H9 (cell line): ENCODE measurements at regions not wholly inside any gene's neighbourhood (a gene's known extent, or its start where the extent isn't known, plus 50 kb on each side); places are given as distances from the start of the nearest gene placed in this dataset.

Source experiments
- DNase-seq: peaks from one replicate; pipeline ENCODE4 v3.0.0-alpha.2; 2017
- H2AFZ ChIP-seq: one replicate; pipeline ENCODE4 v1.6.1; 2013; ENCODE audit warnings: mild to moderate bottlenecking, low read length, control low read depth, moderate library complexity
- H2AK5ac ChIP-seq: 2 replicates; pipeline ENCODE4 v1.6.1; 2013; ENCODE audit warnings: low read length, control low read depth, mixed read lengths; ENCODE audit not compliant: insufficient read length
- H2BK120ac ChIP-seq: one replicate; pipeline ENCODE4 v1.6.1; 2013; ENCODE audit warnings: low read depth, mild to moderate bottlenecking, low read length, control low read depth, inconsistent platforms; ENCODE audit not compliant: poor library complexity, severe bottlenecking
- H2BK12ac ChIP-seq: 2 replicates; pipeline ENCODE4 v1.6.1; 2013; ENCODE audit warnings: low read length, control low read depth, mixed read lengths, low read depth; ENCODE audit not compliant: insufficient read length
- H2BK15ac ChIP-seq: 2 replicates; pipeline ENCODE4 v1.6.1; 2013; ENCODE audit warnings: low read depth, low read length, control low read depth
- H2BK20ac ChIP-seq: one replicate; pipeline ENCODE4 v1.6.1; 2013; ENCODE audit warnings: low read depth, mild to moderate bottlenecking, low read length, control low read depth, inconsistent platforms; ENCODE audit not compliant: poor library complexity, severe bottlenecking
- H2BK5ac ChIP-seq: 2 replicates; pipeline ENCODE4 v1.6.1; 2013; ENCODE audit warnings: low read length, control low read depth, mixed read lengths; ENCODE audit not compliant: insufficient read length
- H3K14ac ChIP-seq: 2 replicates; pipeline ENCODE4 v1.6.1; 2013; ENCODE audit warnings: low read length, control low read depth; ENCODE audit not compliant: insufficient read depth
- H3K18ac ChIP-seq: 2 replicates; pipeline ENCODE4 v1.6.1; 2013; ENCODE audit warnings: low read depth, mild to moderate bottlenecking, mixed read lengths, low read length, control low read depth; ENCODE audit not compliant: insufficient read length
- H3K23ac ChIP-seq: 2 replicates; pipeline ENCODE4 v1.6.1; 2013; ENCODE audit warnings: low read length, control low read depth, mixed read lengths, low read depth; ENCODE audit not compliant: insufficient read length
- H3K23me2 ChIP-seq: 2 replicates; pipeline ENCODE4 v1.6.1; 2013; ENCODE audit warnings: low read depth, mild to moderate bottlenecking, mixed read lengths, low read length, control low read depth; ENCODE audit not compliant: insufficient read length, poor library complexity, severe bottlenecking
- H3K27ac ChIP-seq: 2 replicates; pipeline ENCODE4 v1.5.1; 2013; ENCODE audit warnings: low read length, control low read depth, mixed read lengths, low read depth; ENCODE audit not compliant: insufficient read length
- H3K27me3 ChIP-seq: 2 replicates; pipeline ENCODE4 v1.6.1; 2013; ENCODE audit warnings: low read length, control low read depth, inconsistent platforms; ENCODE audit not compliant: insufficient read depth
- H3K4ac ChIP-seq: 2 replicates; pipeline ENCODE4 v1.6.1; 2013; ENCODE audit warnings: low read depth, mild to moderate bottlenecking, control low read depth, inconsistent platforms, low read length, moderate library complexity
- H3K4me1 ChIP-seq: 2 replicates; pipeline ENCODE4 v1.6.1; 2013; ENCODE audit warnings: low read length, control low read depth, inconsistent platforms; ENCODE audit not compliant: insufficient read depth
- H3K4me2 ChIP-seq: 2 replicates; pipeline ENCODE4 v1.6.1; 2013; ENCODE audit warnings: low read length, control low read depth, mixed read lengths; ENCODE audit not compliant: insufficient read length, insufficient read depth
- H3K56ac ChIP-seq: 2 replicates; pipeline ENCODE4 v1.6.1; 2013; ENCODE audit warnings: low read depth, mild to moderate bottlenecking, mixed read lengths, low read length, control low read depth; ENCODE audit not compliant: insufficient read length
- H3K79me1 ChIP-seq: 2 replicates; pipeline ENCODE4 v1.6.1; 2013; ENCODE audit warnings: low read depth, mild to moderate bottlenecking, moderate library complexity, low read length, control low read depth, inconsistent platforms; ENCODE audit not compliant: insufficient read depth, poor library complexity, severe bottlenecking
- H3K79me2 ChIP-seq: 2 replicates; pipeline ENCODE4 v1.6.1; 2013; ENCODE audit warnings: low read length, control low read depth, inconsistent platforms; ENCODE audit not compliant: insufficient read depth
- H3K9ac ChIP-seq: 2 replicates; pipeline ENCODE4 v1.6.1; 2013; ENCODE audit warnings: low read length, control low read depth, mixed read lengths; ENCODE audit not compliant: insufficient read length; ENCODE audit errors: extremely low read depth
- H3K9me3 ChIP-seq: one replicate; pipeline ENCODE4 v1.6.1; 2013; ENCODE audit warnings: low read depth, low read length, inconsistent platforms; ENCODE audit not compliant: control insufficient read depth
- H3T11ph ChIP-seq: one replicate; pipeline ENCODE4 v1.6.1; 2013; ENCODE audit warnings: mild to moderate bottlenecking, low read length, control low read depth, inconsistent platforms
- H4K20me1 ChIP-seq: one replicate; pipeline ENCODE4 v1.6.1; 2013; ENCODE audit not compliant: control insufficient read depth, insufficient read length, insufficient read depth
- H4K5ac ChIP-seq: 2 replicates; pipeline ENCODE4 v1.6.1; 2013; ENCODE audit warnings: low read depth, mild to moderate bottlenecking, mixed read lengths, low read length, control low read depth; ENCODE audit not compliant: insufficient read length
- H4K8ac ChIP-seq: replicated peaks from 2 replicates; pipeline ENCODE4 v1.6.1; 2013; ENCODE audit warnings: low read length, control low read depth, mixed read lengths, low read depth; ENCODE audit not compliant: insufficient read length
- H4K91ac ChIP-seq: 2 replicates; pipeline ENCODE4 v1.6.1; 2013; ENCODE audit warnings: low read depth, mild to moderate bottlenecking, moderate library complexity, mixed read lengths, low read length, control low read depth; ENCODE audit not compliant: insufficient read length
- H3K27ac Mint-ChIP-seq, 3 experiments: 2 replicates in 2 of 3; 3 replicates in 1 of 3; pipeline ENCODE4 v1.8.0; 2020 to 2021; ENCODE audit warnings: mixed read lengths in 3 of 3, mild to moderate bottlenecking in 1 of 3, moderate library complexity in 1 of 3
- H3K27me3 Mint-ChIP-seq: 2 replicates; pipeline ENCODE4 v1.8.0; 2021; ENCODE audit warnings: low read depth, mild to moderate bottlenecking, moderate library complexity, mixed read lengths
- H3K36me3 Mint-ChIP-seq, 3 experiments: 2 replicates in 2 of 3; 3 replicates in 1 of 3; pipeline ENCODE4 v1.8.0; 2020 to 2021; ENCODE audit warnings: low read depth in 3 of 3, mixed read lengths in 3 of 3; ENCODE audit not compliant: insufficient read depth in 1 of 3
- H3K4me1 Mint-ChIP-seq, 2 experiments: 2 replicates each; pipeline ENCODE4 v1.8.0; 2020; ENCODE audit warnings: mixed read lengths in 2 of 2
- H3K4me3 Mint-ChIP-seq, 2 experiments: 2 replicates in 1 of 2; 3 replicates in 1 of 2; pipeline ENCODE4 v1.8.0; 2020 to 2021; ENCODE audit warnings: mild to moderate bottlenecking in 2 of 2, mixed read lengths in 2 of 2, moderate library complexity in 1 of 2
- H3K9me3 Mint-ChIP-seq, 2 experiments: 2 replicates in 1 of 2; 3 replicates in 1 of 2; pipeline ENCODE4 v1.8.0; 2020; ENCODE audit warnings: mild to moderate bottlenecking in 2 of 2, mixed read lengths in 2 of 2, moderate library complexity in 1 of 2
- WGBS: extraction: QIAGEN DNeasy Blood & Tissue Kit; methylation state at CpG from one replicate; pipeline ENCODE4 v1.1.7; 2013; ENCODE audit warnings: missing lambda C conversion rate, low lambda C conversion rate, mixed read lengths; ENCODE audit not compliant: insufficient read length; ENCODE audit errors: extremely low coverage; 5-methylcytosine and 5-hydroxymethylcytosine counted together
- TF ChIP-seq, protein P1 (sequence below): fragments of 200-600 bp; sonication (generic); conservative IDR thresholded peaks from 3 replicates; pipeline ENCODE4 v1.8.0; 2021; ENCODE audit warnings: antibody characterized with exemption, mild to moderate bottlenecking

DNA sequence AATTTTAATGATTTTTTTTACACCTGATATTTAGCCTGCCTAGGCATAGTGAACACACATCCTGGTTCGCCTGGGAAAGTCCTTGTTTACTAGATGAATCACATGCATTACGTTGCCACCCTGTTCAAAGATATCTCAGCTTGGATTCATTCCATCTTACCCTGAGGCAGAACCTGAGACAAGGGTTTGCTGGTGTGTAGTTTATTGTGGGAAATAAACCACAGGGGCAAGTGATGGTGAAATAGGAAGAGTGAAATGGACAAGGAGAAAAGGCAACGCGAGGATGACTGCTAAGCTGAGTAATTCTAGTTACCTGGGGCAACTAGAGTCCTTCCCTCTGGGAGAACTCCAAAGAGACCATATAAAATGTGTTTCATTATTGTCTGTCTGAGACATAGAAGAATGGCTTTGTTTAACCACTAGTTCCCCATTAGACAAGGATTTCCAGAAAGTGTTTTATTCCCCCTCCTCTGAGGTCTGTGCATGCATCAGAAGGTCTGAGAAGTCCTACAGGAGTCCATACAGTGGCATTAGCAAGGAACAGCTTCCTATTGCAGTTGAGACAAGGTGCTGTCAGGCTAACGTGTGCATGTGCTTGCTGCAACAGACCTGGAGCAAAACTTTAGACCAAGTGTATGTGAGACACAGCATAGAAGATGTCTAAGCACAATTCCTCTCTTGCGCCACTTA is 797.3 kb upstream of the FRG1 start:
- H2BK12ac ChIP-seq, result no peak overlapping the region
- H4K91ac ChIP-seq, result no peak overlapping the region
- DNase-seq, result no peak
- Mint-ChIP-seq H3K9me3 (peaks cover 0 to 3% of the 10 kb centered on the region in 2 experiments; a peak in 2 of 5 replicates), H3K27me3 (no peaks in the 10 kb centered on the region), H3K4me1 (no peaks in the 10 kb centered on the region), H3K4me3 (no peak overlapping the region), H3K36me3 (no peaks in the 10 kb centered on the region), H3K27ac (no peak overlapping the region)
- H4K8ac ChIP-seq, result no peak overlapping the region
- no peaks in the 10 kb centered on the region for H3K4me1 ChIP-seq
- H3K23ac ChIP-seq, result no peak overlapping the region
- no peak overlapping the region for H3K14ac ChIP-seq
- no peak overlapping the region for H3K4me2 ChIP-seq
- no peaks in the 10 kb centered on the region for H3K79me2 ChIP-seq
- H3K56ac ChIP-seq, result no peak overlapping the region
- no peaks in the 10 kb centered on the region for H3K79me1 ChIP-seq
- no peak overlapping the region for H3K9ac ChIP-seq
- H2AFZ ChIP-seq, result no peak overlapping the region
- no peak overlapping the region for H2AK5ac ChIP-seq
- H3K9me3 ChIP-seq, result no peaks in the 10 kb centered on the region
- no peak overlapping the region for H4K5ac ChIP-seq
- no peak overlapping the region for H2BK5ac ChIP-seq
- H3T11ph ChIP-seq, result no peak overlapping the region
- H2BK120ac ChIP-seq, result no peak overlapping the region
- H3K18ac ChIP-seq, result no peak overlapping the region
- H4K20me1 ChIP-seq, result no peaks in the 10 kb centered on the region
- WGBS, result no CpG with 5 or more reads among the region's 6 CpGs
- H3K23me2 ChIP-seq, result no peaks in the 10 kb centered on the region
- H3K27ac ChIP-seq, result no peak overlapping the region
- no peaks in the 10 kb centered on the region for H3K27me3 ChIP-seq
- H3K4ac ChIP-seq, result no peak overlapping the region
- H2BK15ac ChIP-seq, result no peak overlapping the region
- H2BK20ac ChIP-seq, result no peak overlapping the region
- TF ChIP-seq, protein P1, sequence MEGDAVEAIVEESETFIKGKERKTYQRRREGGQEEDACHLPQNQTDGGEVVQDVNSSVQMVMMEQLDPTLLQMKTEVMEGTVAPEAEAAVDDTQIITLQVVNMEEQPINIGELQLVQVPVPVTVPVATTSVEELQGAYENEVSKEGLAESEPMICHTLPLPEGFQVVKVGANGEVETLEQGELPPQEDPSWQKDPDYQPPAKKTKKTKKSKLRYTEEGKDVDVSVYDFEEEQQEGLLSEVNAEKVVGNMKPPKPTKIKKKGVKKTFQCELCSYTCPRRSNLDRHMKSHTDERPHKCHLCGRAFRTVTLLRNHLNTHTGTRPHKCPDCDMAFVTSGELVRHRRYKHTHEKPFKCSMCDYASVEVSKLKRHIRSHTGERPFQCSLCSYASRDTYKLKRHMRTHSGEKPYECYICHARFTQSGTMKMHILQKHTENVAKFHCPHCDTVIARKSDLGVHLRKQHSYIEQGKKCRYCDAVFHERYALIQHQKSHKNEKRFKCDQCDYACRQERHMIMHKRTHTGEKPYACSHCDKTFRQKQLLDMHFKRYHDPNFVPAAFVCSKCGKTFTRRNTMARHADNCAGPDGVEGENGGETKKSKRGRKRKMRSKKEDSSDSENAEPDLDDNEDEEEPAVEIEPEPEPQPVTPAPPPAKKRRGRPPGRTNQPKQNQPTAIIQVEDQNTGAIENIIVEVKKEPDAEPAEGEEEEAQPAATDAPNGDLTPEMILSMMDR, result no peak
